Ovary (tissue), 3 donors: ENCODE measurements at regions not wholly inside any gene's neighbourhood (a gene's known extent, or its start where the extent isn't known, plus 50 kb on each side); places are given as distances from the start of the nearest gene placed in this dataset.

ENCODE experiments used
- POLR2A ChIP-seq: fragments of 450-650 bp; IDR thresholded peaks from one replicate; pipeline ENCODE4 v1.6.1; 2017; ENCODE audit warnings: antibody characterized with exemption, mild to moderate bottlenecking, moderate library complexity
- TF ChIP-seq, protein P1 (sequence below), 3 donors: fragments of 450-650 bp in 2 of 3; fragments of 200-600 bp in 1 of 3; IDR thresholded peaks; one replicate each; pipeline versions ENCODE4 v1.5.1 to v1.8.0; 2016 to 2022; ENCODE audit warnings: antibody characterized with exemption in 3 of 3, mild to moderate bottlenecking in 1 of 3
- donor health status: DM: no; HTN: no; CAD: no.

DNA sequence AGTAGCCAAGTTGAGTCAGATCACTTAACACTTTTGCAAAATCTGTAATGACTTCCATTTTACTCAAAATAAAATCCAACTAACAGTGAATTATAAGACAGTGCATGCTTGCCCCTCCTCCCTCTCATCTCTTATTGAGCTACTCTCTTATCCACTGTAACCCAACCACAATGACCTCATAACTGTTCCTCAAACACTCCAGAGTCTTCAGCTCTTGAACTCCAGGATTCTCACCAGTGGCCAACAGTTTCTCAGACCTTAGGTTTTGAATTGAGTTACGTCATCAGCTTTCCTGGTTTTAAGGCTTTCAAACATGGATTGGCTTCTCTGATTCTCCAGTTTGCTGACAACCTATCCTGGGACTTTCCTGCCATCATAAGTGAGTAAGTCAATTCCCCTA is 938.3 kb downstream of the RAB28 start:
- TF ChIP-seq, protein P1, sequence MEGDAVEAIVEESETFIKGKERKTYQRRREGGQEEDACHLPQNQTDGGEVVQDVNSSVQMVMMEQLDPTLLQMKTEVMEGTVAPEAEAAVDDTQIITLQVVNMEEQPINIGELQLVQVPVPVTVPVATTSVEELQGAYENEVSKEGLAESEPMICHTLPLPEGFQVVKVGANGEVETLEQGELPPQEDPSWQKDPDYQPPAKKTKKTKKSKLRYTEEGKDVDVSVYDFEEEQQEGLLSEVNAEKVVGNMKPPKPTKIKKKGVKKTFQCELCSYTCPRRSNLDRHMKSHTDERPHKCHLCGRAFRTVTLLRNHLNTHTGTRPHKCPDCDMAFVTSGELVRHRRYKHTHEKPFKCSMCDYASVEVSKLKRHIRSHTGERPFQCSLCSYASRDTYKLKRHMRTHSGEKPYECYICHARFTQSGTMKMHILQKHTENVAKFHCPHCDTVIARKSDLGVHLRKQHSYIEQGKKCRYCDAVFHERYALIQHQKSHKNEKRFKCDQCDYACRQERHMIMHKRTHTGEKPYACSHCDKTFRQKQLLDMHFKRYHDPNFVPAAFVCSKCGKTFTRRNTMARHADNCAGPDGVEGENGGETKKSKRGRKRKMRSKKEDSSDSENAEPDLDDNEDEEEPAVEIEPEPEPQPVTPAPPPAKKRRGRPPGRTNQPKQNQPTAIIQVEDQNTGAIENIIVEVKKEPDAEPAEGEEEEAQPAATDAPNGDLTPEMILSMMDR (IDR thresholded peaks at IDR 0.05) = no peak
- no peak for TF ChIP-seq POLR2A
